HG02571 (cell line): ENCODE measurements at regions not wholly inside any gene's neighbourhood (a gene's known extent, or its start where the extent isn't known, plus 50 kb on each side); places are given as distances from the start of the nearest gene placed in this dataset.

Experiments
- ATAC-seq: cut with Tn5 transposase; IDR thresholded peaks from one replicate; pipeline ENCODE4 v1.9.1; 2021; ENCODE audit warnings: mild to moderate bottlenecking, moderate library complexity; ENCODE audit not compliant: unreplicated experiment

- ATAC-seq: no peak
Measured at GRCh38 chr12:24608637-24609285, 340.1 kb downstream of the BCAT1 start.

DNA sequence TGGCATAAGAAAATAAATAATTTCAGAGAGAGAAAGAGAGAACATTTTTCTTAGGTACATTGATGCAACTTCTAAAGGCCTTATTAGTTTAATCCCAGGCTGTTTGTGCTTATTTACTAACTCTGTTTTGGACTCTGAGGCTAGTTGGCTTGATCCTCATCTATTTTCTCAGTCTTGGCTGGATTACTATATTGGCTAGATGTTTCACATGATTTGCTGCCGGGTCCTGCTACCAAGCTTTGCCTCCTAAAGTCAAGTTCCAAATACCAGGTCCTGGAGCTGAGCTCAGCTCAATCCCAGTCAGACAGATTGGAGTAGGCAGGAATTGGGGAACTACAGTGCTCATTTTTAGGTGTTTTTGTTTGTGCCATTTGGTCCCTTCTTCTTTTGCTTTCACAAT, 340.8 kb downstream of the BCAT1 start:
- ATAC-seq: no peak

GRCh38 chr12:24605916-24606315, 343.0 kb downstream of the BCAT1 start:
- ATAC-seq: no peak

GRCh38 chr12:24605466-24605865, 343.4 kb downstream of the BCAT1 start:
- ATAC-seq: no peak

- ATAC-seq: no peak
Measured at GRCh38 chr12:24603371-24603770, 345.5 kb downstream of the BCAT1 start.

DNA sequence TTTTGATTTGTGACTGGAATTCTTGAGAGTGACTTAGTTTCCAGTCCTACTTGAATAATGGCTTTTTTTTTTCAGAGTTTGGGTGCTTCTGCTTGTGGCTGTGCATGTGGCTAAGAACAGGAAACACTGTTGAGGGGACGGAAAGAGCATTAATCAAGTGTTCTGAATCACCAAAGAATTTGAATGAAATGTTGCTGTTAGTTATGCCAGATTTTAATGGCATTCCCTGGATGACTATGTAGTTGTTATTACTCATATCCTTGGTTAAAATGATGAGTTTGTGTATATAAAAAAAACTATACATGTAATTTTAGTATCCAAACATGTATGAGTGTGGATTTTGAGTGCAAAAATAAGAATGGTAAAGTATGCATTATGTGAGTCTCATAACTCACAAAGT, 347.9 kb downstream of the BCAT1 start:
- no peak for ATAC-seq

DNA sequence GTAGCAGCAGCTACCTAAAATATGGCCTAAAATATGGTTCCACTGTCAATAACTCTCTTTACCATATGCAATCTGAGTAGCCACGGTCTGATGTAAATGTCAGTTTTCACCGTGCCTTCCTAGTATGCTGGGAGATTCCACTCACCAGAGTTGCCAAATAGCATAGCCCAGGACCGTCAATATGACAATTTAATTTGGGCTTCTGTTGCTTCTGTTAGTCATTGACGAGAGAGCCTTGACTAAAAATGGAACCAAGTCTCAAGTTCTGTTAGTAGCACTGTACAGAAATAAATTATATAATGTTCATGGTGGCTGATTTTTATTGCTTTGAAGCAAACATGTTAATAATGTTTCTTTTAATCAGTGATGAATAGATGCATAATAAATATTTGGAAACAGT, 348.4 kb downstream of the BCAT1 start:
- ATAC-seq: no peak

- ATAC-seq: no peak
Measured at GRCh38 chr12:24599736-24600135, 349.2 kb downstream of the BCAT1 start.

DNA sequence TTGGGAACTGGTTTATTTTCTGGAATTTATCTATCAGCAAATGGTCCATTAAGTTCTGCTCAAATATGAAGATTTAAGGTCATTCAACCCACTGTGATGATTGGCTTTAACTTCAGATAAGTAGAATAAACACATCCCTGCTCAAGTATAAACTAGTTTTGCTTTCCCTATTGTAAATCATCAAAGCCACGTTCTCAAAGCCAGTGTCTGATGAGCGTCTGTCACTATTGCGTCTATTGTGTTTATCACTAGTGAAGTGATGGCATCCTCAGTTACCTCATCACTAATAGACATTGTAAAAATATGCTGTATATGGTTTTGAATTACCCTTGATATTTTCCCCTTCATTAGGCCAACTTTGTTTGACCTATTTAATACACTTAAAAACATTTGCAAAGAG, 351.3 kb downstream of the BCAT1 start:
- ATAC-seq: no peak

- no peak for ATAC-seq
Measured at GRCh38 chr12:24596768-24597388, 352.0 kb downstream of the BCAT1 start.

- no peak for ATAC-seq
Measured at GRCh38 chr12:24595652-24596235, 353.2 kb downstream of the BCAT1 start.

DNA sequence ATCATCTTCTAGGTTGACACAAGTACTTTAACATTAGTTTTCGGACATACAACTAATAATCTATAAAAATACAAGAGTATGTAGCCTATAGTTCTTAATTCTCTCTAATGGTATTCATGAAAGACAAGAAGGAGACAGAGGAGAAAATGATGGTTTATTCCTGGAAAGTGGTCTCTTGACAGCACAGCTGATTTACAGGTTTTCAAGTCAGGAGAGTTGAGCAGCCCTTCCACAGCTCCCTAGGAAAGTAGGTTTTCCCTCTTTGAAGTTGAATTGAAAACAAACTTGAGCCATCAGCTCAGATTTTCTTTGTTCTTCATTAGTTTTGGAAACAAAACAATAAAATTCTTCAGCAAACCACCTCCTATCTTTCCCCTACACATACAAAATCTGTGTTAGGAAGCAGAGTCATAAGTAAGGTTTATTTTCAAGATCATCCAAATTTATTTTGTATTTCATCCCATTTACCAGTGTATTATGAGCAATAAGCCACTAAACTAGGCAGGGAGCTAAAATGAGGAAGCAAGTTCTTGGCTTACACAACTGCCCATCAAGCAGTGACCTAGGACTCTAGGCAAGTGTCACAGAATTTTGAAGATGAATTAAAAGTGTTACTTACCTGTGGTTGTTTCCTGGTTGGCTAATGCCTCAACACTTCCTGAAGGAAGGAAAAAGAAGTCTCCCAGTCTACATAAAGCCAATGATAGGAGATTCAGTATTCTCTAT, 357.0 kb downstream of the BCAT1 start:
- ATAC-seq: no peak

DNA sequence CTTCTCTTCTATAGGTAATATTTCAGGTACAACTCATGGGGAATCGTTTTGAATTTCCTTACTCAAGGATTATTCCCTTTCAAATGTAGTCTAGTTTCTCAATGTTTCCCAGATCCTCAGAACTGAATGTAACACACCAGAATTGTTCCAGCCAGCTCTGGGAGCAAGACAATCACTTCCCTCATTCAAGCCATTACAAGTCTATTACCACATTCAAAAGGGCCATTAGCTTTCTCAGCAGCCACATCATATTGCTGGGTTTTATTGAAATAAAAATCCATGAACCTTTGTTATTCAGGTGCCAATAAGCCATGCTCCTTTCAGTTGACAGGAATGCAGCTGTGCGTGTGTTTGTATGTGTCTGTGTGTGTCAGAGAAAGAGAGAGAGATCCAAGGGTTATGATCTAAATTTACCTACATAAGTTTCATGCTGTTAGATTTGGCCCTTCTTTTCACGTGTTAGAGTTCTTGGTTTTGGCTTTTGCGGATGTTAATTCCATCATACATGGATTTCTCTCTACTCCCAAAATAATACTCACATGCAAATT, 357.7 kb downstream of the BCAT1 start:
- no peak for ATAC-seq

DNA sequence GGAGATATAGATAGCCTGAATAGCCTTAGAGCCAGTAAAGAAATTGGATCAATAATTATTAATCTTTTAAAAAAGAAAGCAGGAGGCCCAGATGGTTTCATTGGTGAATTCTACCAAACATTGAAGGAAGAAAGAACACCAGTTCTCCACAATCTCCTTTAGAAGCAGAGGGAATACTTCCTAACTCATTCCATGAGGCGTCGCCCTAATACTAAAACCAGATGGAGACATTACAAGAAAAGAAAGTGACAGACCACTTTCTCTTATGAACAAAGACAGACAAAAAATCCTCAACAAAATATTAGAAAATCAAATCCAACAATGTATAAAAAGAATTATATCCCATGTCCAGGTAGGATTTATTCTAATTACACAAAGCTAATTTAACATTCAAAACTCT, 362.6 kb downstream of the BCAT1 start:
- no peak for ATAC-seq

DNA sequence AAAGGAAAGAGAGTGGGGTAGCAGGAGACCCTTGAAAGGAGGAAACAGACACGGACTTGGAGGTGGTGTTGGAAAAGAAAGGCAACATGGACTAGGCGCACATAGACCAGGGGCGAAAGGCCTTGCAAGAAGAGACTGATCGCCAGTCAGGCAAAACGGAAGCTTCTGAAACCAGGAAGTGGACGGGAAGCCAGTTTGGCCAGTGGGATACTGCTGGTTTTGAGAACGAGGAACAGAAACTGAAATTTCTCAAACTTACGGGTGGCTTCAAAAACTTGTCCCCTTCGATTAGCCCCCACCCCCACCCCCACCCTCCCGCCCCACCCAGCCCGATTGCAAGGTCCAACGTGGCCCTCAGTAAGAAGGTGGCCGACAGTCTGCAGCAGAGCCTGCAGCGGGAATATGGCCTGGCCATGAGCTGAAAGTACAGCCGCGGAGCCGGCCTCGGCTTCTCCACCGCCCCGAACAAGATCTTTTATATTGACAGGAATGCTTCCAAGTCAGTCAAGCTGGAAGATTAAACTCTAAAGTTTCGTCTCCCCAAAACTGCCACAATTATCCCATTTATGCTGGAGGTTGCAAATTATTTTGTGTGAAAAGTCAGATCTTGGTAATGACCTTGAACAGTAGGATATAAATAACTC, 364.7 kb downstream of the BCAT1 start:
- ATAC-seq: no peak

DNA sequence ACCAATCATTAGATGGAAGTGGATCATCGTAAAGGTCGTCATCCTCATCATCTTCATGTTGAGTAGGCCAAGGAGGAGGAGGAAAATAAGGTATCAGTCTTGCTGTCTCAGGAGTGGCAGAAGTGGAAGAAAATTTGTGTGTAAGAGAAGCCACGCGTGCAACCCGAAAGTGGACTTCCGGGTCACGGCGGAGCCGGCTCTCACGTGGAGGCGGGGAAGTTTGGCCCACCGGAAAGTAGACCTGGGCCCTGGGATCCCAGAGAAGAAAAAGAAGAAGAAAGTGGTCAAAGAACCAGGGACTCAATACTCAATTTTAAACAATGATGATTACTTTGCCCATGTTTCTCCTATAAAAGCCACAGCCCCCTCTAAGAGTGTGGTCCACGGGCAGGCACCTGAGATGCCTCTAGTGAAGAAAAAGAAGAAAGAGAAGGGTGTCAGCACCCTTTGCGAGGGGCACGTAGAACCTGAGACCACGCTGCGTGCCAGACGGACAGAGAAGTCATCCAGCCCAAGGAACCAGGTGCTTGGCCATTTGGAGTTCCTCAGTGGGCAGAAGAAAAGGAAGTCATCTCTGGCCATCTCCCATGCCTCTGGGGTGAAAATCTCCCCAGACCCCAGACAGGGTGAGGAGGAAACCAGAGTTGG, 365.8 kb downstream of the BCAT1 start:
- no peak for ATAC-seq

DNA sequence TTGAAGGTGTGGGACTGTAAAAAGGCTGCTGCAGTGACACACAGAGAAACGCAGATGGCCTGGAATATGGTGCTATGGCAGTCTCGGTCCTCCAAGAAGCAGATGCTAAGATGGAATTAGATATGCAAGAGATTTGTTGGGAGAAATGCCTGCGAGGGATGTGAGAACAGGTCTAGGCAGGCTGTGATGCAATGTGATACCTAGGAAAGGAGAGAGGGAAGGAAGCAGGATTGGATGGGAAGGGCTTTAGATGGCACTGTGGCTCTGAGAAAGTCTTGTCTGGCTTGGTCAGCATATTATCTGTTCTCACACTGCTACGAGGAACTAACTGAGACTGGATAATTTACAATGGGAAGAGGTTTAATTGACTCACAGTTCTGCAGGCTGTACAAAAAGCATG, 374.4 kb downstream of the BCAT1 start:
- no peak for ATAC-seq

GRCh38 chr12:24573621-24574020, 375.3 kb downstream of the BCAT1 start:
- ATAC-seq: no peak

GRCh38 chr12:24565300-24565699, 383.6 kb downstream of the BCAT1 start:
- no peak for ATAC-seq

DNA sequence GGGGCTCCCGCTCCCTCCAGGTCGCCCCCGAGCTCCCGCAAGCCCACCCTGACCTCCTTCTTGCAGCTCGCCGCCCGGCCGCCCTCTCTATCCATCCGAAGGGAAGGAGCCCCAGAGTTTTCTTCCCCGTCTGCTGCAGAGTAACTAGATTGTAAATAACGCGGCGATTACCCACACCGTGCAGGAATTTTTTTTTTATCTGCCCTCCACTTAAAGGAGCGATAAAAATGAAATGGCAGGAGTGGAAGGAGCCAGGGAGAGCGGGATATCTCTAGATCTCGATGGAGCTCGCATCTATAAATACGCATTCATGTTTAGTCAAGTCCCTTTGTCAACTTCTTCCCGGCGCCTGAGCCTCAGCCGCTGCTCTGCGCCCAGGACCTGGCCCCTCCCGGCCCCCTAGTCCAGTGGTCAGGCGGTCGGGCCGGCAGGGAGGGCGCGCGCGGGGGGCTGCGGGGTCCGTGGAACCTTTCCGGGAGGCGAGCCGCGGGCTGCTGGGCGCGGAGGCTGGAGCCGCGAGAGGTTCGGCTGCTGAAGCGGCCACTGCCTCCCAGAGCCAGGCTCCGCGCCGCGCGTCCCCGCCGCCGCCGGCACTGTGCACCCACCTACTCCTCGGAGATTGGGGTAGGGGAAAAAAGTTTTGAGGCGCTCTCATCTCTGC, 386.0 kb downstream of the BCAT1 start:
- no peak for ATAC-seq
